SU-DHL-6 (cell line): ENCODE measurements at regions not wholly inside any gene's neighbourhood (a gene's known extent, or its start where the extent isn't known, plus 50 kb on each side); places are given as distances from the start of the nearest gene placed in this dataset.

ENCODE experiments used
- H2AFZ ChIP-seq: fragments of 200-600 bp; sonication (generic); 2 replicates; pipeline ENCODE4 v1.6.1; 2014; ENCODE audit warnings: low read depth, mild to moderate bottlenecking, moderate library complexity, mixed read lengths, antibody characterized with exemption, low read length; ENCODE audit not compliant: severe bottlenecking
- H3F3A ChIP-seq: fragments of 200-600 bp; shearing (Covaris generic); 2 replicates; pipeline ENCODE4 v1.6.0; 2016; ENCODE audit warnings: antibody characterized with exemption, mild to moderate bottlenecking; ENCODE audit not compliant: insufficient read depth
- H3K27ac ChIP-seq: fragments of 200-600 bp; sonication (generic); 2 replicates; pipeline ENCODE4 v1.5.1; 2016; ENCODE audit warnings: low read depth, mild to moderate bottlenecking, low read length, moderate library complexity, mixed read lengths
- H3K27me3 ChIP-seq: fragments of 200-600 bp; sonication (generic), shearing (Covaris generic); 2 replicates; pipeline ENCODE4 v1.6.0; 2014; ENCODE audit warnings: mild to moderate bottlenecking, low read length
- H3K36me3 ChIP-seq: fragments of 200-600 bp; sonication (generic); 2 replicates; pipeline ENCODE4 v1.6.1; 2014; ENCODE audit warnings: mild to moderate bottlenecking, low read length, mixed read lengths
- H3K4me2 ChIP-seq: fragments of 300-600, 200-600 bp; shearing (Covaris generic), sonication (generic); 2 replicates; pipeline ENCODE4 v1.6.0; 2014; ENCODE audit warnings: low read length, low read depth, mild to moderate bottlenecking; ENCODE audit not compliant: poor library complexity, severe bottlenecking
- H3K4me3 ChIP-seq: fragments of 200-600 bp; sonication (generic); 2 replicates; pipeline ENCODE4 v1.5.1; 2014; ENCODE audit warnings: antibody characterized with exemption, low read length, mild to moderate bottlenecking, mixed read lengths; ENCODE audit not compliant: insufficient read depth, poor library complexity, severe bottlenecking
- H3K79me2 ChIP-seq: fragments of 200-600 bp; sonication (generic); 2 replicates; pipeline ENCODE4 v1.6.1; 2014; ENCODE audit warnings: mild to moderate bottlenecking, low read length, moderate library complexity; ENCODE audit not compliant: insufficient read depth
- H3K9ac ChIP-seq: fragments of 200-600 bp; sonication (generic); 2 replicates; pipeline ENCODE4 v1.7.0; 2014; ENCODE audit warnings: mild to moderate bottlenecking, low read length
- H3K9me2 ChIP-seq: fragments of 200-600 bp; sonication (generic); replicated peaks from 2 replicates; pipeline ENCODE4 v1.6.1; 2014; ENCODE audit warnings: low read length; ENCODE audit not compliant: insufficient read depth
- H3K9me3 ChIP-seq: fragments of 200-600 bp; sonication (generic); 2 replicates; pipeline ENCODE4 v1.6.1; 2014; ENCODE audit warnings: low read length, mixed read lengths; ENCODE audit not compliant: insufficient read depth
- H4K20me1 ChIP-seq: fragments of 200-600 bp; sonication (generic); 2 replicates; pipeline ENCODE4 v1.6.1; 2014; ENCODE audit warnings: low read depth, mild to moderate bottlenecking, antibody characterized with exemption, low read length, moderate library complexity, mixed read lengths
- EZH2phosphoT487 ChIP-seq: fragments of 200-600 bp; sonication (generic), shearing (Covaris generic); conservative IDR thresholded peaks from 2 replicates; pipeline ENCODE4 v1.6.1; 2018; ENCODE audit warnings: mild to moderate bottlenecking, antibody characterized with exemption, low read length, moderate library complexity, mixed read lengths
- TF ChIP-seq, protein P1 (sequence below): fragments of 200-600 bp; sonication (generic); IDR thresholded peaks from one replicate; pipeline ENCODE4 v1.5.1; 2017; ENCODE audit warnings: antibody characterized with exemption, mild to moderate bottlenecking, low read length, moderate library complexity; ENCODE audit not compliant: insufficient read depth, poor library complexity, severe bottlenecking

DNA sequence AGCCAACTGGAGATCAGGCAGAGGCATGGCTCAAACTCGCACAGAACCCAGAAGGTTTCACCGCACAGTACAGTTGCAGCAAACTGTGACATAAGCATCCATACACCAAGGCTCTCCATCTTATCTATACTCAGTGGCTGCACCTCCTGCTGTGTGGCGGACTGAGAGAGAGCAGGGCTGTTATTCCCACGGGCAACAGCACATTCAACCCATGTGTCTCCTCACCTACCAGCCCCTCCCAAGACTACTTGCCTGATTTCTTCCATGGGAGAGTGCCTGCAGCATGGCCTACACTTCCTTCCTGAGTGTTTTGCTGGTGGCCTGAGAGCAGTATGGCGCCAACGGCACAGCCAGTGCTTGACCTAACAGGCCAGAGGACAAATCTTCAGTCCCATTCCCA lies 1606.6 kb downstream of the SLITRK1 start:
- H4K20me1 ChIP-seq, result no peaks in the 10 kb centered on the region
- H3F3A ChIP-seq, result no peaks in the 10 kb centered on the region
- H3K9me3 ChIP-seq, result no peaks in the 10 kb centered on the region
- H2AFZ ChIP-seq, result no peak overlapping the region
- no peaks in the 10 kb centered on the region for H3K79me2 ChIP-seq
- H3K27me3 ChIP-seq, result no peaks in the 10 kb centered on the region
- no peaks in the 10 kb centered on the region for H3K9me2 ChIP-seq
- H3K4me2 ChIP-seq, result no peak overlapping the region
- H3K36me3 ChIP-seq, result no peaks in the 10 kb centered on the region
- TF ChIP-seq, protein P1, sequence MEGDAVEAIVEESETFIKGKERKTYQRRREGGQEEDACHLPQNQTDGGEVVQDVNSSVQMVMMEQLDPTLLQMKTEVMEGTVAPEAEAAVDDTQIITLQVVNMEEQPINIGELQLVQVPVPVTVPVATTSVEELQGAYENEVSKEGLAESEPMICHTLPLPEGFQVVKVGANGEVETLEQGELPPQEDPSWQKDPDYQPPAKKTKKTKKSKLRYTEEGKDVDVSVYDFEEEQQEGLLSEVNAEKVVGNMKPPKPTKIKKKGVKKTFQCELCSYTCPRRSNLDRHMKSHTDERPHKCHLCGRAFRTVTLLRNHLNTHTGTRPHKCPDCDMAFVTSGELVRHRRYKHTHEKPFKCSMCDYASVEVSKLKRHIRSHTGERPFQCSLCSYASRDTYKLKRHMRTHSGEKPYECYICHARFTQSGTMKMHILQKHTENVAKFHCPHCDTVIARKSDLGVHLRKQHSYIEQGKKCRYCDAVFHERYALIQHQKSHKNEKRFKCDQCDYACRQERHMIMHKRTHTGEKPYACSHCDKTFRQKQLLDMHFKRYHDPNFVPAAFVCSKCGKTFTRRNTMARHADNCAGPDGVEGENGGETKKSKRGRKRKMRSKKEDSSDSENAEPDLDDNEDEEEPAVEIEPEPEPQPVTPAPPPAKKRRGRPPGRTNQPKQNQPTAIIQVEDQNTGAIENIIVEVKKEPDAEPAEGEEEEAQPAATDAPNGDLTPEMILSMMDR, result no peak
- TF ChIP-seq EZH2phosphoT487, result no peak
- H3K9ac ChIP-seq, result no peak overlapping the region
- no peak overlapping the region for H3K27ac ChIP-seq
- no peak overlapping the region for H3K4me3 ChIP-seq

DNA sequence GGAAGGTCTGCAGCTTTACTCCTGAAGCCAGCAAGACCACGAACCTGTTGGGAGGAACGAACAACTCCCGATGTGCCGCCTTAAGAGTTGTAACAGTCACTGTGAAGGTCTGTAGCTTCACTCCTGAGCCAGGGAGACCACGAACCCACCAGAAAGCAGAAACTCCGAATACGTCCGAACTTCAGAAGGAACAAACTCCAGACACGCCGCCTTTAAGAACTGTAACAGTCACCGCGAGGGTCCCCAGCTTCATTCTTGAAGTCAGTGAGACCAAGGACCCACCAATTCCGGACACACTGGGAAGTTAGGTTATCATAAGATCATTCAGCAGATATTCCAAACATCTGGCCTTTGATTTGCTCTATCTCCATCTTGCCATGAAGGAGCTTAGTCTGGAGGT lies 1623.0 kb downstream of the SLITRK1 start:
- Histone ChIP-seq H3K9ac (no peak overlapping the region), H3K27ac (no peak overlapping the region), H3K4me3 (no peak overlapping the region), H3K9me3 (no peaks in the 10 kb centered on the region), H3F3A (no peaks in the 10 kb centered on the region), H4K20me1 (no peaks in the 10 kb centered on the region), H2AFZ (no peak overlapping the region), H3K4me2 (no peak overlapping the region), H3K27me3 (no peaks in the 10 kb centered on the region), H3K79me2 (no peaks in the 10 kb centered on the region), H3K36me3 (no peaks in the 10 kb centered on the region), H3K9me2 (no peaks in the 10 kb centered on the region)
- no peak for TF ChIP-seq EZH2phosphoT487
- TF ChIP-seq, protein P1, result no peak

DNA sequence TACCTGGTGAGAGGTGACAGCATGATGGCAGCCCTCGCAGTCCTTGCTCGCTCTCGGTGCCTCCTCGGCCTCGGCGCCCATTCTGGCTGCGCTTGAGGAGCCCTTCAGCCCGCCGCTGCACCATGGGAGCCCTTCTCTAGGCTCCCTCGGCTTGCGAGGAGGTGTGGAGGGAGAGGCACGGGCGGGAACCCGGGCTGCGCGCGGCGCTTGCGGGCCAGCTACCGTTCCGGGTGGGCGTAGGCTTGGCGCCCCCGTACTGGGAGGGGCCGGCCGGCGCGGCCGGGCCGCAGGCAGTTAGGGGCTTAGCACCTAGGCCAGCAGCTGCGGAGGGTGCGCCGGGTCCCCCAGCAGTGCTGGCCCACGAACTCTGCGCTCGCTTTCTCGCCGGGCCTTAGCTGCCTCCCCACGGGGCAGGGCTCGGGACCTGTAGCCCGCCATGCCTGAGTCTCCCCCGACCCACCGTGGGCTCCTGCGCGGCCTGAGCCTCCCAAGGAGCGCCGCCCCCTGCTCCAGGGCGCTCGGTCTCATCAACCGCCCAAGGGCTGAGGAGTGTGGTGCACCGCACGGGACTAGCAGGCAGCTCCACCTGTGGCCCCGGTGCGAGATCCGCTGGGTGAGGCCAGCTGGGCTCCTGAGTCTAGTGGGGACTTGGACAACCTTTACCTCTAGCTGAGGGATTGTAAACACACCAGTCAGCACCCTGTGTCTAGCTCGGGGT lies 1624.3 kb downstream of the SLITRK1 start:
- H3K9me2 ChIP-seq, result no peaks in the 10 kb centered on the region
- H3K9ac ChIP-seq, result no peak overlapping the region
- H3K36me3 ChIP-seq, result no peaks in the 10 kb centered on the region
- no peak overlapping the region for H3K27ac ChIP-seq
- H3K4me3 ChIP-seq, result no peak overlapping the region
- H4K20me1 ChIP-seq, result no peaks in the 10 kb centered on the region
- H3K4me2 ChIP-seq, result no peak overlapping the region
- H3K27me3 ChIP-seq, result no peaks in the 10 kb centered on the region
- no peaks in the 10 kb centered on the region for H3F3A ChIP-seq
- no peak overlapping the region for H2AFZ ChIP-seq
- H3K9me3 ChIP-seq, result no peaks in the 10 kb centered on the region
- no peaks in the 10 kb centered on the region for H3K79me2 ChIP-seq
- no peak for TF ChIP-seq EZH2phosphoT487
- TF ChIP-seq, protein P1, result no peak
